BJ (cell line): ENCODE measurements at regions not wholly inside any gene's neighbourhood (a gene's known extent, or its start where the extent isn't known, plus 50 kb on each side); places are given as distances from the start of the nearest gene placed in this dataset.

ENCODE experiments used
- CTCF ChIA-PET: fragments of 350-600 bp; formaldehyde crosslinking; extraction: SDS; loops from one replicate; lab custom pipeline; 2021; ENCODE audit warnings: antibody characterized with exemption, inconsistent platforms; lab: Yijun Ruan, JAX
- POLR2A ChIA-PET: fragments of 300-600 bp; sonication (Branson Sonifier 250); formaldehyde crosslinking; extraction: SDS; loops from one replicate; lab custom pipeline; 2021; ENCODE audit warnings: antibody characterized with exemption; lab: Charles Lee
- DNase-seq: peaks from one replicate; pipeline ENCODE4 v3.0.0-alpha.2; 2011; ENCODE audit warnings: low read depth
- H3K27me3 ChIP-seq: 2 replicates; pipeline ENCODE4 v1.6.0; 2011; ENCODE audit warnings: low read length; ENCODE audit not compliant: control insufficient read depth, insufficient read depth
- H3K36me3 ChIP-seq: 2 replicates; pipeline ENCODE4 v1.5.1; 2011; ENCODE audit warnings: low read length; ENCODE audit not compliant: control insufficient read depth, insufficient read depth
- H3K4me3 ChIP-seq: 2 replicates; pipeline ENCODE4 v1.5.1; 2011; ENCODE audit warnings: low read depth, mild to moderate bottlenecking, control low read depth, low read length
- TF ChIP-seq, protein P1 (sequence below): IDR thresholded peaks from 2 replicates; pipeline ENCODE4 v1.5.1; 2011; ENCODE audit warnings: low read depth, mild to moderate bottlenecking, control low read depth, inconsistent platforms, low read length, moderate library complexity; ENCODE audit not compliant: insufficient read depth

DNA sequence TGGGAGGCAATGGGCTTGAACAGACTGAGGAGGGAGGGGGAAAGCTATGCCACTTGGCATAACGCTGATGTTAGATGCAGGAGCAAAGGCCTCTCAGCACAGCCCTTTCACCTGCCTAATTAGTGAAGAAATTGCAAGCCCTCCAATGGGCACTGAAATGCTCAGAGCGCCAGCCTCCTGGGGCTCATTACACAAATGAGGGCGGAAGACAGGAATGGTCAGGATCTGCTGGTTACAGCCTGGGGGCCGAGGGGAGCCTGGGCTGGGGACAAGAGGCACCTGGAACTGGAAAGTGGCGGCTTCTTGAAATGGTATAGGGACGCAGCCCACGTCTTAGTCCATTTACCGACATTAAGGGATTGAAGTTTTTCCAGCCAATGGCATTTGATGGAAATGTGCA is 50.2 kb upstream of the PLET1 start:
- no peak for DNase-seq
- CTCF ChIA-PET, result no interaction called here
- TF ChIP-seq, protein P1, sequence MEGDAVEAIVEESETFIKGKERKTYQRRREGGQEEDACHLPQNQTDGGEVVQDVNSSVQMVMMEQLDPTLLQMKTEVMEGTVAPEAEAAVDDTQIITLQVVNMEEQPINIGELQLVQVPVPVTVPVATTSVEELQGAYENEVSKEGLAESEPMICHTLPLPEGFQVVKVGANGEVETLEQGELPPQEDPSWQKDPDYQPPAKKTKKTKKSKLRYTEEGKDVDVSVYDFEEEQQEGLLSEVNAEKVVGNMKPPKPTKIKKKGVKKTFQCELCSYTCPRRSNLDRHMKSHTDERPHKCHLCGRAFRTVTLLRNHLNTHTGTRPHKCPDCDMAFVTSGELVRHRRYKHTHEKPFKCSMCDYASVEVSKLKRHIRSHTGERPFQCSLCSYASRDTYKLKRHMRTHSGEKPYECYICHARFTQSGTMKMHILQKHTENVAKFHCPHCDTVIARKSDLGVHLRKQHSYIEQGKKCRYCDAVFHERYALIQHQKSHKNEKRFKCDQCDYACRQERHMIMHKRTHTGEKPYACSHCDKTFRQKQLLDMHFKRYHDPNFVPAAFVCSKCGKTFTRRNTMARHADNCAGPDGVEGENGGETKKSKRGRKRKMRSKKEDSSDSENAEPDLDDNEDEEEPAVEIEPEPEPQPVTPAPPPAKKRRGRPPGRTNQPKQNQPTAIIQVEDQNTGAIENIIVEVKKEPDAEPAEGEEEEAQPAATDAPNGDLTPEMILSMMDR, result no peak
- Histone ChIP-seq H3K27me3 (no peaks in the 10 kb centered on the region), H3K4me3 (no peak overlapping the region), H3K36me3 (no peaks in the 10 kb centered on the region)
- POLR2A ChIA-PET, result no interaction called here

DNA sequence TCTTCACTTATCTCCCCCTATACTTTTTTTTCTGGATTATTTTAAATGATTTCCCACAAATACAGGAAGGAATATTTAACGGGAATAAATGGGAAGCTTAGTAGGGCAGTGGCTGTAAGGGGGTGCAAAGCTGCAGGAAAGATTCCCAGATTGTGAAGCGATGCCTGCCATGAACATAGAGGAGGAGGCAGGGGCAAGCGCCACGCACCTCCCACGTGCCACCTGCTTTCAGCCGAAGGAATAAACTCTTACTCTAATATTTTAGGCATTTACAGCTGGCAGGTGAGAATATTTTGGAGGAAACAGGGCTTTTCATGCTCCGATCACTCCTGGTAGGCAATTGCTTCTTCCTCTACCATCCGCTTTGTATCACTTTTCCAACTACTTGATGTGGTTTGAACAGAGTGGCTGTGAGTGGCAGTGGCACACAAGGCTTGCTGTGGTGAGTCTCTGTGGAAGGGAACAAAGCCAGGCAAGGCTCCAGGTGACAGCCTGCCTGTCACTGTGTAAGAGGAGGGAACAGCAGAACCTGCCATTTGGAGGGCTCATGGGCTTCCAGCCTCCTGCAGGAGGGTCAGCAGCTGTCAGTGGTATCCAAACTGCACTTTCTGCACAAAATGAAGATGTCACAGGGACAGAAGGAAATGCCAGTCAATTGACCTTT is 54.5 kb upstream of the PLET1 start:
- DNase-seq, result no peak
- ChIA-PET CTCF (interaction anchor here (1.0 kb wide), 1 partner anchor 240 kb away, joined by 3 read pairs; no protein-coding TSS in a partner anchor), POLR2A (no interaction called here)
- Histone ChIP-seq H3K27me3 (no peaks in the 10 kb centered on the region), H3K36me3 (no peaks in the 10 kb centered on the region), H3K4me3 (no peak overlapping the region)
- TF ChIP-seq, protein P1, result no peak

DNA sequence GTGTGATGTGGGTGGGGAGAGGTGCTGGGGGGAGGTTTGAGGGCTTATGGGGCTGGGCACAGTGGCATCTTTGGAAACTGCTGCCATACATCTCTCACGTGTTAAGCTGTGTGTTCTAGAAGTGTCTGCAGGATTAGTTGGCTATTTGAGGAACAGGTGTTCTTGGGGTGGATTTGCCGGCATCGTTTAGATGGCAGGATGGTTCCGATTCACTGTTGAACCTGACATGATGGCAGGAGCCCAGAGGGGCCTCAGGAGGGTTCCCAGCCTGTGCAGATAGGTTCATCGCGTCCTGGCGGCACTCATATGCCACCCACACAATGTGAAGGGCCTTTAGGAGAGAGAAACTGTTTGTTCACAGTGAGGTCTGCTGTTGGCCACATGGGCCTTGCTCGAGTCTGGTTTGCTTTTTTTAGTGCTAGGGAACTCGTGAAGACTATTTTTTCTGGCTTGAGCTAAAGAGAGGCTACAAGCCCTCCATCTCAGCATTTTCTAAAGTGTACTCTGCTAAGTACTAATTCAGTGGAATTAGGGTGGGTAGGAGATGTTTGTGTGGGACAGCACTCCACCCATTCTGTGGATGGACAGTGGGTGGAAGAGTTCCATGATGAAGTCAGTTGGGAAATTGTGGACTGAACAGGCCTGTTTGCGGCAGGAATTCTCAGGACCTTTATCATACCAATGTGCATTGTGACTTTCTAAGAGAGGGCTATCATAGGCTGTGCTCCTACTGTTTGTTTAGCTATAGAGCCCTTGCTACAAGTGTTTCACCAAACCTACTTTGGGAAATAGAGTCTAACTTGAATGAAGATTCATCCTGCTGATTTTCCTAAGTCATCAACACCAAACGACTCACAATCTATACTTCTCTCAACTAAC is 55.4 kb upstream of the PLET1 start:
- no peak overlapping the region for H3K4me3 ChIP-seq
- POLR2A ChIA-PET, result no interaction called here
- no peaks in the 10 kb centered on the region for H3K36me3 ChIP-seq
- CTCF ChIA-PET, result interaction anchor here (1.0 to 1.2 kb wide), 2 partner anchors 36 to 239 kb away, joined by 3 read pairs; no protein-coding TSS in a partner anchor
- H3K27me3 ChIP-seq, result no peaks in the 10 kb centered on the region
- TF ChIP-seq, protein P1, result no peak
- no peak for DNase-seq

GRCh38 chr11:112316971-112317370 is 56.3 kb upstream of the PLET1 start:
- TF ChIP-seq, protein P1, result no peak
- POLR2A ChIA-PET, result no interaction called here
- Histone ChIP-seq H3K4me3 (no peak overlapping the region), H3K36me3 (no peaks in the 10 kb centered on the region), H3K27me3 (no peaks in the 10 kb centered on the region)
- CTCF ChIA-PET, result interaction anchor here (1.2 kb wide), 1 partner anchor 37 kb away, joined by 3 read pairs; no protein-coding TSS in a partner anchor
- DNase-seq, result no peak

- Histone ChIP-seq H3K27me3 (no peaks in the 10 kb centered on the region), H3K4me3 (no peak overlapping the region), H3K36me3 (no peaks in the 10 kb centered on the region)
- peak; percentile 85 for DNase-seq
- TF ChIP-seq, protein P1, result no peak
- ChIA-PET CTCF (interaction anchor here (0.6 kb wide), 1 partner anchor 99 kb away, joined by 3 read pairs; no protein-coding TSS in a partner anchor), POLR2A (no interaction called here)
Observed at GRCh38 chr11:112318184-112318591, 57.5 kb upstream of the PLET1 start.
